Stimulated activated CD4-positive, alpha-beta T cell treated with anti-CD3 and anti-CD28 coated beads, TNF-alpha, amount 100 ng/mL, for 48 hours (primary cell): ENCODE measurements at regions not wholly inside any gene's neighbourhood (a gene's known extent, or its start where the extent isn't known, plus 50 kb on each side); places are given as distances from the start of the nearest gene placed in this dataset.

Experiments
- DNase-seq, 3 donors: peaks; one replicate each; pipeline ENCODE4 v3.0.0-alpha.2; 2020; ENCODE audit warnings: low read depth in 3 of 3

DNA sequence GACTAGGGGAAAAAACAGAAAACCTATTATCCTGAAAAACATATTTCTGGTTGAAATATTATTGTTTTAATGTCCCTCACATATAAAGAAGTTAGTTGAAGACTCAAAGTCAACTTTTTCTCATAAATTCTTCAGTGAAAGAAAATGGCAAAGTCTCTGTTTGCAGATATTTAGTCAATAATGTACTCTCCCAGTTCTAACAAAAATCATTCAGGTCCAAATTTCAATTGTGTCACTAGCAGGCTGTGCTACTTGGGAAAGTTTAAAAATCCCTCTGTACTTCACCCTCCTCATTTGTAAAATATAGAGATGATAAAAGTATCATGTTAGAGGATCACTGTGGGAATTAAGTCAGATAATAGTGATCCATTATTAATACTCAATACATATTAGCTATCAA is 496.5 kb downstream of the FSCB start:
- no peak for DNase-seq

DNA sequence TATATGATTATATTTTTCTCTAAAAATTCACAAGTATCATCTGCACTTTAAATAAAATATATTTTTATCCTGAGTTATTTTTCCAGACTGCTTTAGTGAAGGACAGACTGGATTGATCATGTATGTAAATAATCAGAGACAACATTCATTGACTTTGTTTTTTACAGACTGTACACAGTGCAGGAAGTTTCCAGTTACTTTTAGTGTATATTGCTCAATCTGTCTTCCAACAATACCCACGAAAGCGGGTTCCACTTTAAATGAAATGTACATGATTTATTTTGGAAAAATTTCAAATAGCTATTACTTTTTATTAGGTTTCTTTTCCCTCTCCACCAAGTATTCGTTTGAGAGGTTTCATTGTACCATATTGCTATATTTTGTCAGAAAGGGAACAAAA is 497.0 kb downstream of the FSCB start:
- no peak for DNase-seq

DNA sequence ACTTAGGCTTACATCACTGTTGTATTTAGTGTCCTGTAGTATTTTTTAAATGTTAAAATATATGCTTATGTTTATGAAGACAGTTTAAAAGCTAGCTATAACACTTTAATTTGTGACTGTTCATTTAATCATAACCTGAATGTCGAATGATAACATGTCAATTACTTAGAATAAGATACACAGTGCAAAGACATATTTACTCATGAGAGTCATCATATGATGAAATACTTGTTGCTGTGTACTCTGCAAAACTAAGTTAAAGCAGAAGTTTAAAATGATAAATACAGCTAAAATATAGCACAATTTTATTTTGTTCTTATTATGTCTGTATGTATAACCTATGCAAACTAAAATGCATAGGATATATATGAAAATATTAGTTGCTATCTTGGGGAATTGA is 497.4 kb downstream of the FSCB start:
- no peak for DNase-seq

DNA sequence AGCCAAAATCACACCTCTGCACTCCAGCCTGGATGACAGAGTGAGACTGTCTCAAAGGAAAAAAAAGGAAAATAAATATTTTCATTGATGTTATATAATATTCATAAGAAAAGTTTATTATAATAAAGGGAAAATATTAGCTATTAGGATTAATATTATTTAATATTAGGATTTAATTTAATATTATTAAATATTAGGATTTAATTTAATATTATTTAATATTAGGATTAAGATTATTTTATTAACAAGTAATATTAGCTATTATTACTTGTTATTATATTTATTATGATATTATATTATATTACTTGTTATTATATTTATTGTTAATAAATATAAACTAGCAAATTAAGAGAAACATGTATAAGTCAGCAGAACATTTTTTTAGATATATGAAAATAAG is 518.1 kb downstream of the FSCB start:
- DNase-seq: no peak

DNA sequence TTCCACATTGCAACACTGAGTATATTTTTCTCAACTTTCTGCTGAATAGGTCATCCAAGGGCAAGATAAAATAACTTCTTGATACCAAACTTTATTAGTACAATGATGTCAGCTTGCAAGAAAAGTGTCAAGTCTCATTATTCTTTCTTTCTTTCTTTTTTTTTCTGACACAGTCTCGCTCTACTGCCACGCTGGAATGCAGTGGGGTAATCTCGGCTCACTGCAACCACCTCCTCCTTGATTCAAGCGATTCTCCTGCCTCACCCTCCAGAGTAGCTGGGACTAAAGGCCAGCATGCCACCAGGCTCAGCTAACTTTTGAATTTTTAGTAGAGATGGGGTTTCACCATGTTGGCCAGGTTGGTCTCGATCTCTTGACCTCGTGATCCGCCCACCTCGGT is 523.4 kb downstream of the FSCB start:
- no peak for DNase-seq

DNA sequence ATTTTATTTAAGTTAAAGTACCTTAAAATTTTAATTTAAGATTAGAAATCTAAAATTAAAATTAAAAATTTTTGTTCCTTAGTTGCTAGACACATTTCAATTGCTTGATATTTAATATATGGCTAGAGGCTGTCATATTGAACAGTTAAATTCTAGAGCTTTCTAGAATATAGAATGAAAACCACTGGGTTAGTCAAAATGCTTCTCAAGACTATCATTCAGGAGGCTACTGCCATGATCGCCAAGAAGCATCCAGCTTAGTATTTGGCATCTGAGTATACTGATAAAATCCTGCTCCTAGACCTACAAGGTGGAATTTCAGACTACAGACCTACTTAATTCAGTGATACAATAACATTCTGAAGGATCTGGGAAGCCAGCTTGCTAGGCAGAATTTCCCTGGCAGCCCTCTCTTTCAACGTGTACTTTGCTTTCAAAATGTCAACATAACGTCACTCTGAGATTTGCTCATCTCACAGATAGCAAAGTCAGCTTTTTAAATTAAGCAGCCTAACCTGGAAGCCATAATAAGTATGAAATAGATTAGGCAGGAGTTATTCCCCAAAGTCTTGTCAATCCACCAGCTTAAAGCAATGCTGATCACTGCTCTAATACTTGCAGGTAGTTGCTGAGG is 525.8 kb downstream of the FSCB start:
- no peak for DNase-seq

DNA sequence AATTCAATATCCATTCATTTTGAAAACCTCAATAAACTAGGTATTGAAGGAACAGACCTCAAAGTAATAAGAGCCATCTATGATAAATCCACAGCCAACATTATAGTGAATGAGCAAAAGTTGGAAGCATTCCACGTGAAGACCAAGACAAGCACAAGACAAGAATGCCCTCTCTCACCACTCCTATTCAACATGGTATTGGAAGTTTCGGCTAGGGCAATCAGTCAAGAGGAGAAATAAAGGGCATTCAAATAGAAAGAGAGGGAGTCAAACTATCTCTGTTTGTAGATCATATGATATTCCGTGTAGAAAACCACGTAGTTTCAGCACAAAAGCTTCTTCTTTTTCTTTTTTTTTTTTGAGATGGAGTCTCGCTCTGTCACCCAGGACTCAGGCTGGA is 550.3 kb downstream of the FSCB start:
- no peak for DNase-seq

DNA sequence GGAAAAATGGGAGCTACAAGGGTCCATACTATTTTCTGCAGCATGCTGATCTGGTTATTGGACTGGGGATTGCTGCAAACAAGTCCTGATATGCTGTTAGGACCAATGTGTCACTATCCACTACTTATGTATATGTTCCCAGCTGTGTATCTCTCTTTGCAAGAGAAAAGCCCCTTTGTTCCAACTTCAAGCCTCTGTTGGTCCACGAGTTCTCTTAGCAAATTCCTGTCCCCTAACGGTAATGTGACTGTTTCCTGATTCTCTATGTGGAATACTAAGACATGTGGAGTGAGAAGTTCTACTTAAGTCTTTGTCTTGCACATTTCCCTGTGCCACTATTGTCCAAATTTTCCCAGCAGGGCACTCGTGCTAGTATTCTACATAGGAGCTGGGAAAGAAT is 557.7 kb downstream of the FSCB start:
- DNase-seq: no peak

DNA sequence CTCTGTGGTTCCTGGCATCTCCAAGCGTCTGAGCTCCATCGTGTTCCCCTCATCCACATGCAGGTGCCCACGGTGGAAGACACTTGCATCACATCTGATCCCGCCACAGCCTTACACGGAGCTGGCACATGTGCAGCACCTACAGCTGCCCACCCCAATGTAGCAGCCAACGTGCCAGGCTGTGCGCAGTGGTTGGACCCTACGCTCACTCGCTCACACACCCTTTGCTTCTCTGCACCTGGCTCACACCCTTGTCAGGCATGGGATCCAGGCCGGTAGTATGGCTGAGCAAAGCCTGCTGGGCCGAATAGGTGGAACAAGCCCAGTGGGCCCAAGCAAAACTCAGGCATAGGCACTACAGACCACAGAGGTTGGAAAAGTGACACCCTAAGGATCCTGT is 567.2 kb downstream of the FSCB start:
- no peak for DNase-seq

DNA sequence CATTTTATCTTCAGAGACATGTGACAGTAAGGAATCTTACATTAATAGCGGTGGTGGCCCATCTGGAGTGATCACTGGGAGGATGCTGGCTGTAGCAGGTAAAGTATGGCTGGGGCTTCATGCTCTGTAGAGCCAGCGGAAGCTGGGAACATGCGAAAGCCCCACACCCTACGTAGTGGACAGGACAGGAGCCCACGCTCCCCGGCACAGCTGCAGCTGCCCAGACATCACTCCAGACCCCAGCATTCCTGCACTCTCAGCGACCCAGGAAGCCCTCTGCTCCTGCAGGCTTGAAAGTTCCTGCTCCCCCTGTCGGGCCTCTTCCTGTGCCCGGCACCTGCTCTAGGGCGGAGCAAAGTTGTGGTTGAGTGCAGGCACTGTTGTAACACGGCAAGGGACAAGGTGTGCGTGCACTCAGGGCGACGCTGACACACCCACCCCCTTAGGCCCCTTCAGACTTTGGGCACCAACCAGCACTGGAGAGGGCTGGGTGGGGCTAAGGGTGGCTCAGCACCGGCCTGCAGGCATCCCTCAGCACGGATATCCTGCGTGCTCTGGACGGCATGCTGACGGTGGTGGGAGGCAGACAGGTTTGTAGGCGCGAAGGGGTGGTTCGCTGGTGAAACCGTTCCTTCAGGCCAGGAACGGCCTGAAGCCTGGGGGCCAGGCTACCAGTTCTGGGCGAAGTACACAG is 568.3 kb downstream of the FSCB start:
- DNase-seq: no peak

DNA sequence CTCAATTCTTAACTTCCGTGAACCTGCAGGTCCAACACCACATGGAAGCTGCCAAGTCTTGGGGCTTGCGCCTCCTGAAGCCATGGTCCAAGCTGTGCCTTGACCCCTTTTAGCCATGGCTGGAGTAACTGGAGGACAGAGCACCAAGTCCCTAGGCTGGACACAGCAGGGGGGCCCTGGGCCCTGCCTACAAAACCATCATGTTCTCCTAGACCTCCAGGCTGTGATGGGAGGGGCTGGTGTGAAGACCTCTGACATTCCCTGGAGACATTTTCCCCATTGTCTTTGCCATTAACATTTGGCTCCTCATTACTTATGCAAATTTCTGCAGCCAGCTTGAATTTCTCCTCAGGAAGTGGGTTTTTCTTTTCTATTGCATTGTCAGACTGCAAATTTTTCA is 570.1 kb downstream of the FSCB start:
- DNase-seq: no peak

DNA sequence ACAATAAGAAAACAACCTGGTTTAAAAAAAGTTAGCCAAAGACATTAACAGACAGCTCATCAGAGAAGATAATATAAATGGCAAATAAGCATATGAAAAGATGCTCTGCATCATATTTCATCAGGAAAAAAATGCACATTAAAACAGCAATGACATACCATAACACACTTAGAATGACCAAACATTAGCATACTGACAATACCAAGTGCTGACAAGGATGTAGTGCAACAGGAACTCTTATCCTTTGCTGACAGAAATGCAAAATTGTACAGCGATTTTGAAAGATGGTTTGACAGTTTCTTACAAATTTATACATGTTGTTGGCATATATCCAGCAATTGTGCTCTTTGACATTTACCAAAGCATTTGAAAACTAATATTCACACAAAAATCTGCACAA is 573.0 kb downstream of the FSCB start:
- DNase-seq: no peak

DNA sequence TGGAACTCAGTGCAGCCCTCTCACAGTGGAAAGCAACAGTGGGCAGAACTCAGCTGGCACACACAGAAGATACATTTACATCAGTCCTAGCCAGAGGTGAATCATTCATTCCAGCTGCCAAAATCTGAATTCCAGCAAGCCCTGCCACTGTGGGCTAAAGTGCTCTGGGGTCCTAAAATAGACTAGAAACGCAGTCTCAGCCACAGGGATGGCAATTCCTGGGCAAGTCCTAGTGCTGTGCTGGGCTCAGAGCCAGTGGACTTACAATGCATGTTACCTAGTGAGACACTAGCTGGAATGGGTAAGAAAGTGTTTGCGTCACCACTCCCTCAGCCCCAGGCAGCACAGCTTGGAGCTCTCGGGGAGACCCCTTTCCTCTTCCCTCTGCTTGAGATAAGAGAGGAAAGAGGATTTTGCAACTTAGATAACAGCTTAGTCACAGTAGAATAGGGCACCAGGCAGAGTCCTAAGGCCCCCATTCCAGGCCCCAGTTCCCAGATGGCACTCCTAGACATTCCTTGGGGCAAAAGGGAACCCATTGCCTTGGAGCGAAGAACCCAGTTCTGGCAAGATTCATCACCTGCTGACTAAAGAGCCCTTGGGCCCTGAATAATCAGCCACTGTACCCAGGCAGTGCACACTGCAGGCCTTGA is 592.9 kb downstream of the FSCB start:
- no peak for DNase-seq

DNA sequence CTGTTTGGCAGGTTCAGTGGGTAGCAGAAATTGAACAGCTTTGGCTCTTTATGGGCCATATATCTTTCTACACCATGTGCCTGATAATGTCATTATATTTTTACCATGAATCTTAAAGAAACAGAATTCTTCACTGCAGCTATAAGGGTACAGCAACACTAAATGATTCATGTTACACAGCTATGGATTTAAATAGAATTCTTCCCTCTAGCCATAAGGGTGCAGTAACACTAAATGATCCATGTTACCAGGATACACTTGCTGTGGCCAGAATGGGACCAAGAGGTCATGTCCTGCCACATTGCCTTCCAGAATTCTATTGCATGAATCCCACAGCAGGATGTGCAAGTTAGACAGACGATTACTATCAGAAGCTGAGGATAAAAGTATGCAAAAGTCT is 603.9 kb downstream of the FSCB start:
- no peak for DNase-seq

DNA sequence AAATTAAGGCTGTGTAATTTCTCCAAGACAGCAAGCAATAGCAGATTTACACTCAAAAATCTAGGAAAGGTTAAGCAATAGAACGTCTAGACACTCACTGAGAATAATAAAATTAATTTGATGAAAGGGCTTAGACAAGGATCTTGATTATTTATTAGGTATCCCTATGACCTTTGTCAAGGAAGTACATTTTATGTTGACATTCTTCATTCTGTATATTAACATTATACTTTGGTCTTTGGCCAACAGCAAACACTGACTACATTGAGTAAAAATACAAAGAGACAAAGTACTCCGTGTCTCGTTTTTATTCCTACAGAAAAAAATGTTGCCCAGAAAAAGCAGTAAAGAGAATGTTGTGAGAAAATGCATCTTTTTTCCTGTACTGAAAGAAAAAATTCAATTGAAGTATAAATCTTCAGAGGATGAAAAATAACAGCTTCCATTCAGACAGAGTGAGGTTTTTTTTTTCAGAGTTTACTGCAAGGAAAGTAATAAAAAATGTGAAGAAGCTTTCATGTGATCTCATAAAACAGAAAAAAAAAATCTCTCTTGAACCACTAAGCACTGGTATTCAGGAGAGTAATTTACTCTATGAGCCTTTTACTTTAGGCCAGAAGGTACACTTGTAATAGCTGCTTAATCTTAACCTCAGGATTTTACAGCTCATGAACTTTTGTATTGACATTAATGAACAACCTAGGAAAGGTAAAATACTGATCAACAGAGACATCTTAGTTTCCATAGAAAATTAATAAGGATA is 605.0 kb downstream of the FSCB start:
- no peak for DNase-seq

DNA sequence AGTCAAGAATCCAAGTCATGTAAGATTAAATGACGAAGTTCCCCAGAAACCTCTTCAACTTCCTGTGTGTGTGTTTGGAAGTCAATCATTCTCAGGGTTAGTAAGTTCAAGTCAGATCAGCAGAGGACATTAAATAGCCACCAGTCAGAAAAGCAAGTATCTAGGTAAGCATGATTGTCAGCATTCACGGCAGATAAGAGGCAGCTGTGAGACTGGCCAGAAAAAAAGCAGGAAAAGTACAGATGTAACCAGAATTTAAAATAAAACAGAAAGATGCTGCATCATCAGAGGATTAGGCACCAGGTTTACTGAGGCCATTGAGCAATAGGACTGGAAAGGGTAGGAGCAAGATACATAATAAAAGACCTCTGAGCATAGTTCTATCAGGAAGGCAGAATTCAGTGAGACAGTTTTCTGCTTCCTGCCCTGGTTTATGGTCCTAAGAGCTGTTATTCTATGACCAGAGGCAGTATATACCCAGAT is 606.9 kb downstream of the FSCB start:
- DNase-seq: no peak

DNA sequence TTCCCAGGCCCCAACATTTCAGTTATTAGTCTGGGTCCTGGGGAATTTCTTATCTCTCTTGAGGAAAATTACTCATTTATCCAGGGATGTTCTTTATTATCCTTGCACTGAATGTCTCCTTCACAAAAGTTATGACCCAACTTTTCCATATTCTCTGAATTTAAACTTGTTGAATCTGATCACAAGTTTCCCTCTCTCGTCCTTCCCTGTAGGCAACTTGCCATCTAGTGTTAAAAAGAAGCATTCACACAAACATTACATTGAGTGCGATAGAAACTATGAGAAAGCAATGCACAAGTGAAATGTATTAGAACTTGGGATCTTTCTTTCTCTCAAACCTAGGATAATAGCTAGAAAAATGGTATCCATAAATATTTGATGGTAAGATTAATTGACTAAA is 608.4 kb downstream of the FSCB start:
- DNase-seq: no peak

DNA sequence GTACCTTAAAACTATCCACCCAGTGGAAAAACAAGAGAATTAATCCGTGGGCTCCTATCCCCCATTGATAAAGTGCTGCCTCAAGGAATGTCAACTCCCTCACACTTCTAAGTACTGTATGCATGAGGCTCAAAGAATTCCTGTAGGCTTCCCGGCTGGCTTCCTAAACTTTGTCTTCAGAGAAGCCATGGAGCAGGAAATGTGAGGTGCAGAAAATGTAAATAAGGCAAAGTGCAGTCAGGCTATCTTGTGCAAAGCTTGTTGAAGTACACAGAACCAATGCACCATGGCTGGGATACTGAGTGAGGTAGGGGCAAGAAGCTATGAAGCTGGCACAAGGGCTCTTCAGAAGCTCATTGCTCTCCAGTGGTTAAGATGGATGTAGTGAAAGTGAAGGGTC is 611.0 kb downstream of the FSCB start:
- DNase-seq: no peak

DNA sequence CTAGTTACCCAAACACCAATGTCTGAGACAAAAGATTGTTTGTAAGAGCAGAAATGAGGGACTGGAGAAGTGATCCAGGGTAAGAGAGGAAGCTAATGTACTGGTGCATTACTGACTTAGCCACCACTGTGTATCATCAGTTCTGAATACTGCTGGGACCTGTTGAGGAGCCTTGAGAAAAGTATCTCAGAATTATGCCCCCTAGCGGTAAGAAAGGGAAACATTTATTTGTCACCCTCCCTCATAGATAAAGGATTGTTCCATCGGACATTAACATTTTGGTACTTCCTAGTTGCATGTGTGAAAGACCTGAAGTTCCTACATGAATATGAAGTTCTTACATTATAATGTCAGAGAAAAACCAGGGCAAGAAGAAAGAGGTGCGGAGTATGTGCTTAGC is 612.5 kb downstream of the FSCB start:
- DNase-seq: no peak

DNA sequence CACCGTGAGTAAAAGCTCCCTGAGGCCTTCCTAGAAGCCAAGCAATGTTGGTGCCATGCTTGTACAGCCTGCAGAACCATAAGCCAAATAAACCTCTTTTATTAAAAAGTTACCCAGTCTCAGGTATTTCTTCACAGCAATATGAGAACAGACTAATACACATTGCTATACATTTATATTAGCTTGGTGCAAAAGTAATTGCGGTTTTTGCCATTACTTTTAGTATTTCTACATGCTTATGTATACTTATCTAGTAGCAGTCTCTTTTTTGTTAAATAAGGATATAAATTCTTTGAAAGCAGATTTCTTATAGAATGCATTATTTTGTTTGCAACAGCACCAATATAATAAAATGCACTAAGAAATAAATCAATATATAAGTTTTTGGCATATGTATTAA is 619.6 kb downstream of the FSCB start:
- DNase-seq: no peak

DNA sequence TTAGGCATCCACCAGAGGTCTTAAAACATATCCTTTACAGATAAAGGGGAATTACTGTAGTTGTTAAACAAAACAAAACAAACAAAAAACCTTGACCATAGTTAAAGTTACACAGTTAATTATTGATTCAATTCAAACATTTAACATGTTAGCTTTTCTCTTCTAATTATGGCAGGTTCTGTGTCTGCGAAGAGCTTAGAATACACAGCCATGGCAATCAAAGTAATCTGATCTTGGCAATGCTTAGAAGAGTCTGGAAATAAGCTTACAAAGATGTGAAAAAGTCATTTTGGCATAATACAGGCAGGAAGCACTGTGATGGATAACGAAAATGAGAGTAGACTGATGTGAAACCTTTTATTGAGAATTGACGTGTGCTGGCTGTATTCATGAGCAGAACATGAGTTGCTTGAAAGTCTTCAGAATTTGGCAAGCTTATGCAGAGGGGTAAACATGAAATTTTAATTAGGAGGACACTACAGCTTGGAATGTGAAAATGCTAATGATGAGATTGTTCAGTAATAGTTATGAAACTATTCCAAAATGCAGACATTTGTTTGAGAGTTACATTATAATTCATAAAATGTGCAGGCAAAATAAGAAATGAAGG is 629.6 kb downstream of the FSCB start:
- no peak for DNase-seq
